GM18907 (cell line): ENCODE measurements at regions not wholly inside any gene's neighbourhood (a gene's known extent, or its start where the extent isn't known, plus 50 kb on each side); places are given as distances from the start of the nearest gene placed in this dataset.

Source experiments
- ATAC-seq: cut with Tn5 transposase; IDR thresholded peaks from one replicate; pipeline ENCODE4 v1.9.1; 2021; ENCODE audit warnings: mild to moderate bottlenecking, moderate library complexity; ENCODE audit not compliant: unreplicated experiment

GRCh38 chr3:72594615-72595215 lies 253.5 kb downstream of the SHQ1 start:
- no peak for ATAC-seq

DNA sequence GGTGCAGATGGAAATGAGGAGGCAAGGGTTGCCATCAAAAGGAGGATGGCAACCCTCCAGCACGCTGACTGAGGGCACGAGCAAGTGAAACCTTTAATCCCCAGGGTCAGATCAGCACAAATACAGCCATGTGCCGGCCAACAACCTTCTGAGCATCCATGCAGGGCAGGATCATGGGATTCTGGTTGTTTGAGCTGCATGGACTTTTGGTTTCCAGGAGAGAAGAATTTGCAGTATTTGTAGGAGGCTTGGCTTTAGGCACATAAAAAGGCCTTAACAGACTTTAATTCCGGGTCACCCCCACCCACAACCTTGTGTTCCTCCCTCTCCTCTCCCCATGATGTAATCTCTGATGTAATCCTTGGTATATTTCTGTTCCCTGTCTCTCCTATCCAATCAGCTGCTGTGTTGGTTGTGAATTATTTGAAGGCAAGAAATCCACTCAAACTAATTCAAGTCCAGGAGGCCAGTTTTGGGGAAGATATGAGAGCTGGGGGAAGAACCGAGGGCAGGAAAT lies 254.3 kb downstream of the SHQ1 start:
- ATAC-seq = no peak

DNA sequence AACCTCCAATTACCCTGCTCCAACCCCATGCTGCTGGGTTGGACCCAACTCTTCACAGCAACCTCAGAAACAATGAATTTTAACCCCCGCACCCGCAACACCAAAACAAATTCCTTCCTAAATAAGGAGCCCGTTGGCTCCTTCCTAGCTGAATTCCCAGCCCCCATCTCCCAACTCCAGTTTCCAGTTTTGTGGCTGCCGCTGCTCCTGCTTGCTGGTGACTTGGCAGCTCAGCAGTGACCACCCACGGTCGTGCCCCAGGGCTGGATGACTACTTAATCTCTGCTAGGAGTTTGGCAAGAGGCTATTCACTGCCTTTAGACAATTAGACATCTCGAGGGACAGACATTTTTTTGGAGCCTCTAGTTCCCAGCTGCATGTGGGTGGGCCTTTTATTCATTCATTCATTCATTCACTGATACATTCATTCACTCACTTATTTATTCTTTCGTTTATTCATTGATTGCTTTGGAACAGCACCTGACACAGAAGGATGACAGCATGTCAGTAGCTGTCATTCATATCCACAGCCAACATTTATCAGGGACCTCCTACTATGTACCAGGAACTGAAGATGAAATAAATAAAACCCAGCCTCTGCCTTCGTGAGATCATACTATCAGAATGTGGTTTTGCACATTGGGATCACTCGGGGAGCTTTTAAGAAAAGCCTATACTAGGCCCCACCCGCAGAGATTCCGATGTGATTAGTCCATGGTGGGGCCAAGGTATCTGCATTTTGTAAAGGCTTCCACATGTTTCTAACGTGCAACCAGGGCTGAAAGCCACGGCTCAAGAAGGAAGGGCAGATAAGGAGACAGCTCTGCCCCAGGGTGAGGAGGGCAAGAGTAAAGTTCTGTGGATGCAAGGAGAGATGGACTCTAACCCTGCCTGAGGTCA lies 256.5 kb downstream of the SHQ1 start:
- no peak for ATAC-seq

DNA sequence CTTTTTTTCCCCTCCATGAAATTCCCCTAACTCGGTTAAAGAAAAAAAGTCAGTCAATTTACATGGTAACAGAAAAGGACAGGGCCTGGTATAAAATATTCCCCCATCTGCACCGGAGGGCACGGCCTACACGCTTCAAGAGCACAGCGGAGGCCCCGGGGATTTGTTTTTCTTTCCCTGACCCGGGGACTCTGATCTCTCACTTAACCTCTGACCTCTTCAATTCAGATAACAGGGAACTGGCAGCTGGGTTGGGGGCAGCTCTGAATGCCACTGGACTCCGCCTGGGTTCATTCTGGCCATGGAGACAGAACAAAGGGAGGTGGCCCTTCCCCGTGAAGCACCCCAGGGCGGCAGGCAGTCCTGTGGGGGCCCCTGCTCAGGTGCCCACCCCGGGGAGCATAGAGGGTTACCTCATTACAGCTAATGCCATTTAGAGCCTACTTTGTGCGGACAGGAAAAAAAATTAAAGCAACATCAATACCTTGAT lies 257.5 kb downstream of the SHQ1 start:
- ATAC-seq = no peak

DNA sequence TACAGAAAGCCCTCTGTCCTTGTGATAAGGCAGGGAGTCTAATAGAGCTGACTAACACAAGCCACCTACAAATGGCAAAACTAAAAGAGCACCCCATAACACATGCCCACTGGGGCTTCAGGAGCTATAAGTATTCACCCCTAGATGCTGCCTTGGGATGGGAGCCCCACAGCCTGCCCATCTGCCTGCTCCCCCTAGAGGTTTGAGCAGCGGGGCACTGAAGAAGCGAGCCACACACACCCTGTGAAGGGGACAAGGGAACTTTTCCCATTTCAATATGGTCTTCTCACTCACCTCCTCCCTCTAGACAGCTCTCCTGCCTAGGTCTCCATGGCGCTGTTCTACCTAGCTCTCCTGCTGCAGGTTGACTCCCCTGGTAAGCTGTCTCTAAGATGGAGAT lies 261.0 kb downstream of the SHQ1 start:
- ATAC-seq = no peak

- no peak for ATAC-seq
Measured at GRCh38 chr3:72586694-72587093, 261.6 kb downstream of the SHQ1 start.

DNA sequence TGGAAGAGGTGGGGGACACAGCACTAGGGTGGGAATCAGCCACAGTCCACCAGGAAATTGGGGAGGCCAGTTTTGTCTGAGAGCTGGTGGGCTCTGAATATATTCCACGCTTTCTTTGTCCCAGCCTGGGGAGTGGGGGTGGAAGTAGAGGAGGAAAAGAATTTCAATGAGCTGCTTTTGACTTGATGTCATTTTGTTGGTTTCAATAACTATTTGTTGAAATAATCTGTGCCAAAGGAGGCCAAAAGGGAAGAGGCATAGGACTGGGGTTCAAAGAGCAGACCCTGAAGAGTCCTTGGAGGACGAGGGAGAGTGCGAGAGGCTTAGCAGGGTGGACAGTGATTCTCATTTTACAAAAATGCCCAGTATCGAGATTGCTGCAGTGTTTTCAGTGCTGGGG lies 262.3 kb downstream of the SHQ1 start:
- no peak for ATAC-seq

DNA sequence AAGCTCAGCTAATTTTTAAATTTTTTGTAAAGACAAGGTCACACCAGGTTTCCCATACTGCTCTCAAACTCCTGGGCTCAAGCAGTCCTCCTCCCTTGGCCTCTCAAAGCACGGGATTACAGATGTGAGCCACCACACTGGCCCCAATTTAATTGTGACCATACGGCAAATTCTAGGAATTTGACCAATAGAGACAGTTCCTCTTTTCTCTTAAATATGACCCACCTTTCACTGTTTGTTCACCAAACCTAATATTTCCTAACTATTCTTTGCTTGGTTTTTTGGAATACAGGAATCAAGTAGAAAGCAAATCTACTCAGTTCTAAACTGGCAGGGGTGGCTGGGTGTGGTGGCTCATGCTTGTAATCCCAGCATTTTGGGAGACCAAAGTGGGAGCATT lies 264.0 kb downstream of the SHQ1 start:
- no peak for ATAC-seq

- no peak for ATAC-seq
Measured at GRCh38 chr3:72582963-72583362, 265.3 kb downstream of the SHQ1 start.

DNA sequence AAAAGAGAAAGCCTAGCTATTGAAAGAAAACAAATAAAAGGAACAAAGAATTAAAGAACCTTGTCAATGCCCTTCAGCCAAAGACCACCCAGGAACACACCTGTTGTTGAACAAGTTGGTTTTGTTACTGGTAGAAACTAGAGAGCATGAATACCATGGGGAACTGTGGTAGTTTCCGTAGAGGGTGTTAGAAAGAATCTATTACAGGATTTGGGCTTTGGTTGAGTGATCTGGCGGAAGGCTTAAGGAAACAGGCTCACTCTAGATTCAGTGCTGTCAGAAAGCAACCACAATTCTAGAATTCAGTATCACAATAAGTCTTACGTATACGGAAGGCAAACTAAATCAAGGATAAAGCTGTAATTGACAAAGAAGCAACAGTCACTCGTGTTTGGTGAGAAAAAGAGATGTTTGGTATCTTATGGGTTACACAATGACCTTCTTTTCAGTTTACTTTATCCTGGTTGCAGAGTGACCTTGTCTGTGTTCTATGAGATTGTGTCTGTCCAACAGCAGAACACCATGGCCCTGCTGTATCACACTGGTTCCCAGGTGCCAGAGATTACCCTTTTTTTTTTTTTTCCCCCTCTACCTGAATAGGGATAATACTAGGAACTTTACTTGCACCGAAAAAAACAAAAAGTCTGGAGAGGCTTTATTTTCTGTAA lies 265.9 kb downstream of the SHQ1 start:
- ATAC-seq = peak; percentile 97

DNA sequence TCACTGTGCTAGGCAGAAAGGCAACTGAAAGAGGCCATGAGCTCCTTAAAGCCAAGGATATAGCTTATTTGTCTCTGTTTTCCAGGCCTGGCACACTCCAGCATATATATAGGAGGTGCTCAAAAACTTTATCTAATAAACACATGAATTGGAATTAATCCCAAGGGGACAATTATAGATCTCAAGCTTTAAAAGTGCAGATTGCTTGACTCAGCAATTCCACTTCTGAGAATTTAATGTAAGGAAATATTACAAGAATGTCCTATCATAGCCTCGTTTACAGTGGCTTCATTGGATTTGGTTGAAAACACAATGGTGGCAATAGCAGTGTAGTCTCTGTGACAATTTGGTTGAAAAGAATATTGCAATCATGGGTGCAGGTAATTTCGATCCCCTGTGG lies 267.3 kb downstream of the SHQ1 start:
- ATAC-seq = no peak

GRCh38 chr3:72580246-72580756 lies 267.9 kb downstream of the SHQ1 start:
- no peak for ATAC-seq

GRCh38 chr3:72579581-72580245 lies 268.5 kb downstream of the SHQ1 start:
- ATAC-seq = no peak

- no peak for ATAC-seq
Measured at GRCh38 chr3:72579191-72579580, 269.1 kb downstream of the SHQ1 start.

- ATAC-seq = no peak
Measured at GRCh38 chr3:72577190-72577589, 271.1 kb downstream of the SHQ1 start.

DNA sequence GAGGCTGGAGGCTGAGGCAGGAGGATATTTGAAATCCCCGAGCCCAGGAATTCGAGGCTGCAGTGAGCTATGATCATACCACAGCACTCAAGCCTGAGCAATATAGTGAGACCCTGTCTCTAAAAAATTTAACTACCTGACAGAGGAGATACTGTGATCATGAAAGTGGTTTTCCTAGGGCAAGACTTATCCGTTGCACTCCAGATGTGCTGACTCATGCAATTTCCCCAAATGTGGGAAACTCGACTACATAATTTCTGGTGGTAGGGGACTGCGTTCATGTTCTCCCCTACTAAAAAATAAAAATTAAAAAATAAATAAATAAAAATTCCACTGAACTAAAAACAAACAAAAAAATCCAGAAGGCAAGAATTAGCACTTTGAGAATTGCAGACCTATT lies 271.7 kb downstream of the SHQ1 start:
- ATAC-seq = no peak

GRCh38 chr3:72574144-72574543 lies 274.1 kb downstream of the SHQ1 start:
- ATAC-seq = no peak

- ATAC-seq = no peak
Measured at GRCh38 chr3:72573051-72573450, 275.2 kb downstream of the SHQ1 start.

GRCh38 chr3:72572489-72573007 lies 275.7 kb downstream of the SHQ1 start:
- ATAC-seq = no peak

- ATAC-seq = no peak
Measured at GRCh38 chr3:72571638-72572114, 276.6 kb downstream of the SHQ1 start.
